GM23338 (cell line): ENCODE measurements at regions not wholly inside any gene's neighbourhood (a gene's known extent, or its start where the extent isn't known, plus 50 kb on each side); places are given as distances from the start of the nearest gene placed in this dataset.

Source experiments
- ATAC-seq: fragments of 200-7000 bp; cut with Tn5 transposase; 3 replicates; pipeline ENCODE4 v1.9.1; 2020
- DNase-seq: peaks from one replicate; pipeline ENCODE4 v3.0.0-alpha.2; 2015; ENCODE audit warnings: low spot score
- H2AFZ ChIP-seq: fragments of 200-600 bp; sonication (generic); 2 replicates; pipeline ENCODE4 v1.8.0; 2016; ENCODE audit warnings: antibody characterized with exemption, mild to moderate bottlenecking, moderate library complexity
- H3F3A ChIP-seq: fragments of 200-600 bp; sonication (generic); replicated peaks from 2 replicates; pipeline ENCODE4 v1.8.0; 2017; ENCODE audit warnings: antibody characterized with exemption, mixed run types, low read depth
- H3K27ac ChIP-seq: fragments of 200-600 bp; sonication (generic); 2 replicates; pipeline ENCODE4 v1.6.1; 2016; ENCODE audit warnings: low read depth
- H3K27me3 ChIP-seq: fragments of 200-600 bp; sonication (generic); 2 replicates; pipeline ENCODE4 v1.8.0; 2016; ENCODE audit warnings: mild to moderate bottlenecking, mixed run types, moderate library complexity; ENCODE audit not compliant: insufficient read depth
- H3K36me3 ChIP-seq: fragments of 200-600 bp; sonication (generic); 2 replicates; pipeline ENCODE4 v1.8.0; 2016; ENCODE audit warnings: mild to moderate bottlenecking; ENCODE audit not compliant: insufficient read depth
- H3K4me1 ChIP-seq: fragments of 200-600 bp; sonication (generic); 2 replicates; pipeline ENCODE4 v1.8.0; 2016; ENCODE audit warnings: mild to moderate bottlenecking, moderate library complexity; ENCODE audit not compliant: insufficient read depth
- H3K4me2 ChIP-seq: fragments of 200-600 bp; sonication (generic); 2 replicates; pipeline ENCODE4 v1.7.1; 2017; ENCODE audit warnings: mixed run types
- H3K4me3 ChIP-seq: fragments of 200-600 bp; sonication (generic); 2 replicates; pipeline ENCODE4 v1.6.1; 2016; ENCODE audit warnings: mixed run types
- H3K79me2 ChIP-seq: fragments of 200-600 bp; sonication (generic); replicated peaks from 2 replicates; pipeline ENCODE4 v1.8.0; 2017; ENCODE audit warnings: mild to moderate bottlenecking; ENCODE audit not compliant: insufficient read depth
- H3K9me2 ChIP-seq: fragments of 200-600 bp; sonication (generic); 2 replicates; pipeline ENCODE4 v1.8.0; 2017; ENCODE audit not compliant: insufficient read depth
- H4K20me1 ChIP-seq: fragments of 200-600 bp; sonication (generic); replicated peaks from 2 replicates; pipeline ENCODE4 v1.8.0; 2017; ENCODE audit warnings: mild to moderate bottlenecking; ENCODE audit not compliant: insufficient read depth
- H3K27ac Mint-ChIP-seq: 2 replicates; pipeline ENCODE4 v1.8.0; 2020; ENCODE audit warnings: inconsistent platforms, mild to moderate bottlenecking, moderate library complexity, mixed read lengths
- H3K27me3 Mint-ChIP-seq: 3 replicates; pipeline ENCODE4 v1.8.0; 2022; ENCODE audit warnings: low read depth, mild to moderate bottlenecking, moderate library complexity, mixed read lengths, inconsistent platforms; ENCODE audit not compliant: insufficient read depth, poor library complexity
- H3K36me3 Mint-ChIP-seq: 3 replicates; pipeline ENCODE4 v1.8.0; 2021; ENCODE audit warnings: low read depth, mild to moderate bottlenecking, inconsistent platforms, moderate library complexity, mixed read lengths
- H3K4me1 Mint-ChIP-seq: 3 replicates; pipeline ENCODE4 v1.8.0; 2020; ENCODE audit warnings: mild to moderate bottlenecking, inconsistent platforms, mixed read lengths
- H3K4me3 Mint-ChIP-seq: 3 replicates; pipeline ENCODE4 v1.8.0; 2021; ENCODE audit warnings: moderate library complexity, mild to moderate bottlenecking, inconsistent platforms, mixed read lengths
- H3K9me3 Mint-ChIP-seq: 3 replicates; pipeline ENCODE4 v1.8.0; 2020; ENCODE audit warnings: moderate library complexity, mild to moderate bottlenecking, inconsistent platforms, mixed read lengths
- CREB1 ChIP-seq: fragments of 250-450 bp; sonication (Bioruptor Pico); IDR thresholded peaks from 2 replicates; pipeline ENCODE4 v1.5.0; 2020; ENCODE audit warnings: low read depth, mild to moderate bottlenecking, moderate library complexity
- CTCF ChIP-seq, 2 experiments: fragments of 200-600 bp in 1 of 2; sonication (generic) in 1 of 2; conservative IDR thresholded peaks; 2 replicates each; pipeline versions ENCODE4 v1.5.1 to v1.6.1; 2016 to 2017; ENCODE audit warnings: antibody characterized with exemption in 2 of 2, low read depth in 2 of 2, mild to moderate bottlenecking in 2 of 2, moderate library complexity in 1 of 2
- ETS1 ChIP-seq: IDR thresholded peaks from 2 replicates; pipeline ENCODE4 v1.6.1; 2016; ENCODE audit warnings: antibody characterized with exemption
- EZH2 ChIP-seq: fragments of 200-600 bp; sonication (generic); IDR thresholded peaks from one replicate; pipeline ENCODE4 v1.8.0; 2017; ENCODE audit warnings: antibody characterized with exemption, mild to moderate bottlenecking, low read depth; ENCODE audit not compliant: unreplicated experiment
- EZH2phosphoT487 ChIP-seq: fragments of 200-600 bp; sonication (generic); IDR thresholded peaks from one replicate; pipeline ENCODE4 v1.8.1; 2018; ENCODE audit warnings: antibody characterized with exemption; ENCODE audit not compliant: unreplicated experiment
- JUNB ChIP-seq: IDR thresholded peaks from one replicate; pipeline ENCODE4 v1.6.1; 2016; ENCODE audit warnings: antibody characterized with exemption; ENCODE audit not compliant: unreplicated experiment
- NANOG ChIP-seq: IDR thresholded peaks from 2 replicates; pipeline ENCODE4 v1.6.1; 2016; ENCODE audit warnings: antibody characterized with exemption, borderline replicate concordance
- POLR2AphosphoS5 ChIP-seq: IDR thresholded peaks from 2 replicates; pipeline ENCODE4 v1.6.1; 2016; ENCODE audit warnings: antibody characterized with exemption, low read depth
- REST ChIP-seq: IDR thresholded peaks from one replicate; pipeline ENCODE4 v1.6.1; 2018; ENCODE audit warnings: antibody characterized with exemption; ENCODE audit not compliant: unreplicated experiment
- STAT1 ChIP-seq: IDR thresholded peaks from one replicate; pipeline ENCODE4 v1.6.1; 2016; ENCODE audit warnings: antibody characterized with exemption; ENCODE audit not compliant: unreplicated experiment
- ZNF114 ChIP-seq: fragments of 250-450 bp; sonication (Bioruptor Pico); IDR thresholded peaks from 2 replicates; pipeline ENCODE4 v1.5.0; 2020; ENCODE audit warnings: mild to moderate bottlenecking, moderate library complexity
- ZNF331 ChIP-seq: fragments of 250-450 bp; sonication (Bioruptor Pico); IDR thresholded peaks from 2 replicates; pipeline ENCODE4 v1.5.0; 2020; ENCODE audit warnings: low read depth, mild to moderate bottlenecking, moderate library complexity
- ZNF462 ChIP-seq: fragments of 250-450 bp; sonication (Bioruptor Pico); IDR thresholded peaks from 2 replicates; pipeline ENCODE4 v1.5.0; 2020; ENCODE audit warnings: mild to moderate bottlenecking, moderate library complexity

GRCh38 chr9:92236465-92236864, 57.0 kb downstream of the IARS1 start:
- H3K36me3 ChIP-seq, result peaks cover 71% of the 10 kb centered on the region
- H3K4me3 Mint-ChIP-seq, result no peak overlapping the region
- H3K79me2 ChIP-seq, result 0 out of 2 replicates have a peak, but pooled peaks cover 3% of the 10 kb centered on the region
- DNase-seq (no peak), ATAC-seq (no peak)
- no peak overlapping the region for H3K4me3 ChIP-seq
- no peak overlapping the region for H3K4me2 ChIP-seq
- H3F3A ChIP-seq, result peaks cover 3% of the 10 kb centered on the region; the same call in 1 of the 2 replicates
- H3K9me2 ChIP-seq, result no peaks in the 10 kb centered on the region
- H3K4me1 Mint-ChIP-seq, result no peaks in the 10 kb centered on the region
- H2AFZ ChIP-seq, result no peak overlapping the region
- TF ChIP-seq ZNF114, result no peak
- TF ChIP-seq EZH2, result no peak
- no peak for TF ChIP-seq ZNF462 (CRISPR knock-in tag)
- TF ChIP-seq EZH2phosphoT487, result no peak
- TF ChIP-seq STAT1, result no peak
- no peak for TF ChIP-seq CTCF (conservative IDR thresholded peaks at IDR 0.05; ENCODE audit: low read depth in 2 of 2)
- no peak for TF ChIP-seq ETS1
- TF ChIP-seq JUNB, result no peak
- TF ChIP-seq REST, result no peak
- no peak for TF ChIP-seq NANOG
- TF ChIP-seq ZNF331, result no peak
- no peak for TF ChIP-seq POLR2AphosphoS5
- TF ChIP-seq CREB1 (CRISPR knock-in tag), result no peak
- H3K36me3 Mint-ChIP-seq, result peaks cover 94% of the 10 kb centered on the region
- H3K27ac Mint-ChIP-seq, result no peak overlapping the region
- H3K4me1 ChIP-seq, result no peaks in the 10 kb centered on the region
- H3K27me3 Mint-ChIP-seq, result peaks cover 2% of the 10 kb centered on the region
- no peak overlapping the region for H3K27ac ChIP-seq
- H3K27me3 ChIP-seq, result no peaks in the 10 kb centered on the region
- peaks cover 5% of the 10 kb centered on the region; the same call in 1 of the 2 replicates for H4K20me1 ChIP-seq
- no peaks in the 10 kb centered on the region for H3K9me3 Mint-ChIP-seq
